Stimulated activated naive CD8-positive, alpha-beta T cell treated with anti-CD3 and anti-CD28 coated beads, Interleukin-15, amount 100 ng/mL, for 72 hours (primary cell): ENCODE measurements at regions not wholly inside any gene's neighbourhood (a gene's known extent, or its start where the extent isn't known, plus 50 kb on each side); places are given as distances from the start of the nearest gene placed in this dataset.
"Not testable (repeated sequence)": the region's sequence is repeated elsewhere in the genome, so short reads cannot be mapped to it uniquely, and the experiment has no call there.

Experiments
- ATAC-seq: fragments of 150-1000 bp; cut with Tn5 transposase; 2 replicates; pipeline ENCODE4 v1.10.0; 2021; ENCODE audit warnings: mild to moderate bottlenecking, moderate library complexity
- DNase-seq, 2 donors: peaks; one replicate each; pipeline ENCODE4 v3.0.0; 2021 to 2022
- H3K27ac Mint-ChIP-seq, 2 donors: one replicate each; pipeline ENCODE4 v1.8.0; 2022; ENCODE audit warnings: mild to moderate bottlenecking in 2 of 2, mixed read lengths in 2 of 2, moderate library complexity in 2 of 2
- H3K27me3 Mint-ChIP-seq: one replicate; pipeline ENCODE4 v1.8.0; 2022; ENCODE audit warnings: mixed read lengths
- H3K4me1 Mint-ChIP-seq: one replicate; pipeline ENCODE4 v1.8.0; 2022; ENCODE audit warnings: mild to moderate bottlenecking, mixed read lengths
- H3K4me3 Mint-ChIP-seq, 2 donors: one replicate each; pipeline ENCODE4 v1.8.0; 2022; ENCODE audit warnings: mild to moderate bottlenecking in 2 of 2, mixed read lengths in 2 of 2, moderate library complexity in 1 of 2
- H3K9me3 Mint-ChIP-seq, 2 donors: one replicate each; pipeline ENCODE4 v1.8.0; 2022; ENCODE audit warnings: mixed read lengths in 2 of 2

DNA sequence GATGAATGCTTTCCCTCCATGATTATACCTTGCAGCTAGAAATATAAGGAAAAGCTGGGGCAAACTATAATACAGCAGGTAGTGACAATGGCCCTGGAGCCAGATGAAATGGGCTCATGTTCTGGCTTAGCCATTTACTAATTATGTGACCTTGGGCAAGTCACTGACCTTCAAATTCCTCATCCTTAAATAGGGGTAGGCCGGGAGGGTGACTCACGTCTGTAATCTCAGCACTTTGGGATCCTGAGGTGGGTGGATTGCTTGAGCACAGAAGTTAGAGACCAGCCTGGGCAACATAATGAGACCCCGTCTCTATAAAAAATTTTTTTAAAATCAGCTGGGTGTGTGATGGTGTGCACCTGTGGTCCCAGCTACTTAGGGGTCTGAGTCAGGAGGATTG is 155.4 kb downstream of the C12orf75 start:
- Mint-ChIP-seq H3K9me3 (no peaks in the 10 kb centered on the region), H3K4me1 (no peaks in the 10 kb centered on the region), H3K27me3 (peaks cover 18% of the 10 kb centered on the region), H3K4me3 (no peak overlapping the region), H3K27ac (no peak overlapping the region)
- no peak for ATAC-seq
- DNase-seq = no peak

DNA sequence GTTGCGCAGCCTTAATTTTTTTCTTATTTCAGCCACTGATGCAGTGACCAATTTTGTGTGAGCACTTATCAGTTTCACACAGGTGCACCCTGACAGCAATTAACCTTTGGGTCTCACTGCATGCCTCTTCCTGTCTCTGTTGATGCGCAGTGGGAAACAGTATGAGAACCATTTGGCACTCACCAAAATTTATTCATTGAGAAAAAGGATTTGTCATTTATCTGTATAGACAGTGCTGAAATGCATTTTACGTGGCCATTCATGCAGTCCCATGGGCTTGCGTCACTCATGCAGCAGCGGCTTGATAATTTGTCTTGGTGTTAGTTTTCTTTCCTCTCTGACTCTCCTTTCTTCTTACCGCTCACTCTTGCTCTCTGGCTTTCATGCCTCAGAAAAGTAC is 157.5 kb downstream of the C12orf75 start:
- Mint-ChIP-seq H3K27ac (no peak overlapping the region), H3K4me3 (no peak overlapping the region), H3K27me3 (peaks cover 19% of the 10 kb centered on the region), H3K4me1 (no peaks in the 10 kb centered on the region), H3K9me3 (no peaks in the 10 kb centered on the region)
- no peak for ATAC-seq
- no peak for DNase-seq

DNA sequence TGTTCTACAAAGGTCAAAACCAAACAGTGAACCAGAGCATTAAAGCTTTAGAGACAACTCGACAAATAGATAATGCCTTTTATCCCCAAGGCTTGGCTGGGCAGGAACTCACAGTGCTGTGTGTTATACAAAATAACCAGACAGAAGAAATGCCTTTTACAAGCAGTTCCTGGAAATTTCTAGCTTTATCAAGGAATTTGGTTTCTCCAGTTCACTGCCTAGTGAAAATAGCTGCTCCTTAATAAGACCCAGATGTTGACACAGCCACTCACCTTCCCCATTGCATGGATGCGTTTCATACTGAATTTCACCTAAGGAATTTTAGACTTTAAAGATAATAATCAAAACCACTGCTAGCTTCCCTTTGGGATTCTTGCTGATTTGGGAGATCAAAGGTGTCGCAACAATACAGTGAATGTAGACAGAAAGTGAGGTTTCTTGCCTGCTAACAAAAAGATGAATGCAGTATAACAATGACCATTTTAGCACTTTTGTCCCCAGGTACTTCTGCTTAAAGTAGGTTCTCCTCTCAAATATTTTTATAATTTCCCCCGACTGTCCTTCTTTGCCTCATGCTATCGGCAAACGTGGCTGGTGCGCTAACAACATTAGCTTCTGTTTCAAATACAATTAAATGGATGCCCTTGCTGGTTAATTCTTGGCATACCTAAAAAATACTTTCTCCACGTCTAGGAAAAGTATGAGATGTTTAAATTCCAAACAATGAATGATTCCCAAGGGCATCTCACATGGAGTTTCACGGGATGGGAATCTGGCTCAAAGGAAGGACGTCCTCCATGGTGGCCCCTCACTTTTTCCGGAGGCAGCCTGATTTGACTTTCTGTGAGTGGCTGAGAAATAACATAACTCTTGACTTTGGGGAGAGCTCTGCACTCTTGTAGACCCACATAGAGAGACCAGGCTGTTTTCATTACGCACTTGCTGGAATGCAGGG is 162.4 kb downstream of the C12orf75 start:
- H3K9me3 Mint-ChIP-seq = peaks cover 7 to 13% of the 10 kb centered on the region in 2 donors
- H3K4me3 Mint-ChIP-seq = no peak overlapping the region
- DNase-seq (no peak), ATAC-seq (no peak)
- H3K4me1 Mint-ChIP-seq = no peaks in the 10 kb centered on the region
- no peak overlapping the region for H3K27ac Mint-ChIP-seq
- peaks cover 15% of the 10 kb centered on the region for H3K27me3 Mint-ChIP-seq

DNA sequence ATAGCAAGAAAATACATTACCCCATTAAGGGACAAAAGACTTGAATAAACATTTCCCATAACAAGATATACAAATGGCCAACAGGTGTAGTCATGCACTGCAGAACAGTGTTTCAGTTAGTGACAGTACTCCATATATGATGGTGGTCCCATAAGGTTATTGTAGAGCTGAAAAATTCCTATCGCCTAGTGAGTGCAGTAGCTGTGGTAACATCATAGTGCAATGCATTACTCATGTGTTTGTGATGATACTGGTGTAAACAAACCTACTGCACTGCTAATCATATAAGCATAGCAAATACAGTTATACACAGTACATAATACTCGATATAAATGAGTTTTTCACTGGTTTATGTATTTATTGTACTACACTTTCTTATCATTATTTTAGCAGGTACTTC is 168.7 kb downstream of the C12orf75 start:
- ATAC-seq (no peak), DNase-seq (no peak)
- peaks cover 17% of the 10 kb centered on the region for H3K27me3 Mint-ChIP-seq
- H3K4me3 Mint-ChIP-seq = no peak overlapping the region
- no peaks in the 10 kb centered on the region for H3K4me1 Mint-ChIP-seq
- H3K9me3 Mint-ChIP-seq = peaks cover 7 to 13% of the 10 kb centered on the region in 2 donors
- H3K27ac Mint-ChIP-seq = no peak overlapping the region

DNA sequence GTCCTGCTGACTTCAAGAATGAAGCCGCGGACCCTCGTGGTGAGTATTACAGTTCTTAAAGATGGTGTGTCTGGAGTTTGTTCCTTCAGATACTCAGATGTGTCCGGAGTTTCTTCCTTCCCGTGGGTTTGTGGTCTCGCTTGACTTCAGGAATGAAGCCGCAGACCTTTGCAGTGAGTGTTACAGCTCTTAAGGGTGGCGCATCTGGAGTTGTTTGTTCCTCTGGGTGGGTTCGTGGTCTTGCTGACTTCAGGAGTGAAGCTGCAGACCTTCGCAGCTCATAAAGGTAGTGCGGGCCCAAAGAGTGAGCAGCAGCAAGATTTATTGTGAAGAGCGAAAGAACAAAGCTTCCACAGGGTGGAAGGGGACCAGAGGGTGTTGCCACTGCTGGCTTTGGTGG is 170.2 kb downstream of the C12orf75 start:
- Mint-ChIP-seq H3K27me3 (peaks cover 17% of the 10 kb centered on the region), H3K9me3 (peaks cover 7 to 13% of the 10 kb centered on the region in 2 donors)

DNA sequence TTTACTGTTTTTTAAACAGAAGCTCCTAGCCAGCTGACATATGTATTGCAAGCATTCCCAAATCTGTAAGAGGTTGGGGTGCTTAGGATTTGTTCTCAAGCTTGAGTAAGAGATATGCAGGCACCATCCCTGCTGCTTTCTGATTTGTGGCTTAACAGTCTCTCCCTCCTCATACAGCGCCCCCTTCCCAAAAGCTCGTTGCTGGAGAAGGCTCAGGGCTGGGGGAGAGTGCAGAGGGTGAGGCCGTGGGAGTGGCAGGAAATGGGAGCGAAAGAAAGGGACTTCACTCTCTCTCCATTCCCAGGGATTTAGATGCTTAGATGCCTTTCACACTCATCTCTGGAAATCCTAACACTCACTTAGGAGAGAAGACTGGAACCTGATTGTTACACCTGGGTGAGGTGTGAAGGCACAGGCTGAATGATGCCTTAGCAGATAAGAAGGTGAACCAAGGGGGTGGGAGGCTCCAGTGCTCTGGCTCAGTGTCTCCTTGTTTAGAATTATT is 172.0 kb downstream of the C12orf75 start:
- H3K27ac Mint-ChIP-seq = no peak overlapping the region
- no peak for ATAC-seq
- no peaks in the 10 kb centered on the region for H3K4me1 Mint-ChIP-seq
- H3K27me3 Mint-ChIP-seq = peaks cover 18% of the 10 kb centered on the region
- no peak for DNase-seq
- H3K9me3 Mint-ChIP-seq = no peaks in the 10 kb centered on the region
- H3K4me3 Mint-ChIP-seq = no peak overlapping the region

More for the DNA sequence above, 170.2 kb downstream of the C12orf75 start:
- not testable (repeated sequence) for H3K4me1 Mint-ChIP-seq, DNase-seq, H3K27ac Mint-ChIP-seq, ATAC-seq, H3K4me3 Mint-ChIP-seq

DNA sequence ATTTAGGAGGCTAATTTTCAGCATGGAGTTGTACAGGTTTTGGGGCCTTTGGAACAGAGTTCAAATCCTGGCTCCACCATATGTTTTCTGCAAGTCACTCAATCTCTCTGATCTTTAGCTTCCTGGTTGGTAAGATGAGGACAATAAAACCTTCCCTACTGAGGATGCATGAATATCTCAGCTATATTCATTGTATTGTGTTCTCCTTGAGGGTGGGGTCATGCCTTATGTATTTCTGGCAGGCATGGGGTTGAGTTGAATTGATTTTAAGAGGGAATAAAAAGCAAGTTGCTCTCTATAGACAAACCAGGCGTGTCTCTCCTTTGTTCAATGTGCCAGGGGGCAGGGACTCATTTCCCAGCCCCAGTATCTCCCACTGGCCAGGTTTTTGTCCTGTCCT is 173.1 kb downstream of the C12orf75 start:
- H3K27me3 Mint-ChIP-seq = peaks cover 18% of the 10 kb centered on the region
- no peak overlapping the region for H3K4me3 Mint-ChIP-seq
- no peak for ATAC-seq
- H3K9me3 Mint-ChIP-seq = no peaks in the 10 kb centered on the region
- no peaks in the 10 kb centered on the region for H3K4me1 Mint-ChIP-seq
- DNase-seq = no peak
- no peak overlapping the region for H3K27ac Mint-ChIP-seq

DNA sequence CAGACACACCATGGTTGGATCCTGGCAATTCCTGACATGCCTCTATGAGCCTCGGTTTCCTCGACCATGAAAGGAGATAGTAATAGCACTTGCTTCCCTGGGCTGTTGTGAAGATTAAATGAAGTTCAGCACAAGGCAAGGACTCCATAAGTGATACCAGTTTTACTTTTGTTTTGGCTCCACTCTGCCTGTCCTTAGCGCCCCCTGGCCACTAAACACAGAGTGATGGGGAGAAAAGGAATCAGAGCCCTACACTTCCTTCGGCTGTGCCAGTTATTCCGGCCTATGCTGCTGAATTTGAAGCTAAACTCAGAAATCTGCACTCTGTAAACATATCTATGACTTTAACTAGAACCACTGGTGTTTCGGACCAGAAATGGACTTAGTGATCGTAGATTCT is 173.8 kb downstream of the C12orf75 start:
- Mint-ChIP-seq H3K4me1 (no peaks in the 10 kb centered on the region), H3K9me3 (no peaks in the 10 kb centered on the region), H3K27me3 (peaks cover 18% of the 10 kb centered on the region), H3K27ac (no peak overlapping the region), H3K4me3 (no peak overlapping the region)
- ATAC-seq = no peak
- DNase-seq = no peak

DNA sequence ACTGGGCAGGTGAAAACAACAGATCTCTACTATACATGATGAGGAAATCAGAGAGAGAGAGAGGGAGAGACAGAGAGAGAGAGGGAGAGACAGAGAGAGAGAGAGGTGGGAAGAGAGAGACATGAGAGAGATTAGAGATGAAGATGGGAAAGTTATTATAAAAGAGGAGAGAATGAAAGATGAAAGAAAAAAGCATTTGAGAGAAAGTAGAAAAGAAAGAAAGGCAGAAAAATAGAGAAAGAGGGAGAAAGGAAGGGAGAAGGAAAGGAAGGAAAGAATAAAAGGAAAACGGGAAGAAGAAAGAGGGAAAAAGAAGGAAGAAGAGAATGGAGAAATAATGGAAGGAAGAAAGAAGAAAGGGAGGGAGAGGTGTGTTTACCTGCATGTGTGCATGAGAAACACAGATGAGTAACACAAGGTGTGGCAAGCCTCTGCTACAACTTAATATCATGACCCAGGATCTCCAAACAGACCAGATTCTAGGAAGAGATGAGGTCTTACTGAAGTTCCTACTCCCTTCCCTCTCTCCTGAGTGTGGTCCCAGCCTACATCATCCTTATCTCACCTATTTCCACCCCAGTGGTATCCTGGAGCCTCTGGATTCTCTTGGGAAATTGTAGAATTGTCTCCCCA is 176.3 kb downstream of the C12orf75 start:
- H3K4me1 Mint-ChIP-seq = no peaks in the 10 kb centered on the region
- no peak overlapping the region for H3K27ac Mint-ChIP-seq
- DNase-seq = no peak
- ATAC-seq = no peak
- peaks cover 18% of the 10 kb centered on the region for H3K27me3 Mint-ChIP-seq
- no peak overlapping the region for H3K4me3 Mint-ChIP-seq
- no peaks in the 10 kb centered on the region for H3K9me3 Mint-ChIP-seq

DNA sequence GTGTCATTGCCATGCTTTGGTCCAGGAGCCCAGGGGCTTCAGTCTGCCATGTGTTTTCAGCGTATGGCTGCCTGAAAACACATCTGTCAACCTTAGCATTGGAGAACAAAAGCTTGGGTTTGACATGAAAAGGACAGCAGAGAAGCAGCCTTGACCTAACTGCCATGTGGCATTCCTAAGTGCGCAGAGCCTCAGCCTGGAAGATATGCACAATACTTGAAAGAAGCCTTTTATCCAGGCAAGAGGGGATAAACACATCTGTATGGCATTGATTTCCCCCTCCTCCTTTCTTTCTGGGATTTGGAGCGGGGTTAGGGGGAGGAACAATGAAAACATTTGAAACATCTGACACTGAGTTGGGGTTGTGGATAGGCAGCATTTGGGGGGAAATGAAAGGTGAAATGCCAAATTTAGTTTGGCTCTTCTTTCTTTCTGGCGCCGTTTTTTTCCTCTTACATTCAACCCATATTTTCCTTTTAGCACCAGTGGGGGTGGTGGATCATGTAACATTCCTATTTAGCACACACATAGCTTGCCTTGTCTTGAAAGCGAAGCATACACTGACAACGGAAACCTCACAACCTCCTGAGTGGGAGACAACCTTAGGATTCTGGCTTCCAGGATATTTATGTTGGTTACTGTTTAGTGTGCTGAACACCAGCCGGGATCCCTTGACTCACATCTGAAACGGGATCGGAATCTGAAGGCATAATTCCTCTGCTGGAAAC is 177.0 kb downstream of the C12orf75 start:
- H3K4me1 Mint-ChIP-seq = no peaks in the 10 kb centered on the region
- H3K4me3 Mint-ChIP-seq = no peak overlapping the region
- H3K27ac Mint-ChIP-seq = no peak overlapping the region
- no peak for DNase-seq
- ATAC-seq = no peak
- peaks cover 12% of the 10 kb centered on the region for H3K27me3 Mint-ChIP-seq
- no peaks in the 10 kb centered on the region for H3K9me3 Mint-ChIP-seq

DNA sequence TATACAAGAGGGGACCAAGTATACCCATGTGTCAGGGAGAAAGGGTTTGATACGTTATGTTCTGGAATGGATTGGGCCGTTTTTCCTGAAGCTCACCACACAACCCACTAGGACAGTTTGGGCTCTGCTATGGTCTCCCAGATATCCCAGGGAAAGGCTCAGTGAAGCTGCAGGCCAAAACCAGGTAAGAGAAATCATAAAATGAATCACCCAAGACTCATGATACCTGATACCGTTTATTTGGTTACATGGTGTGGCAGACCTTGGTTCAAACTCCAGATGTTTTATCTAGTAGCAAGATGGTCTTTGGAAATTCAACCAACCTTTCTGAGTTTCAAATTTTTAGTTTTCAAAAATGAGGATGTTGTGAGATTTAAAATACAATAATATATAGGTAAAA is 177.6 kb downstream of the C12orf75 start:
- H3K4me3 Mint-ChIP-seq = no peak overlapping the region
- no peaks in the 10 kb centered on the region for H3K9me3 Mint-ChIP-seq
- H3K27me3 Mint-ChIP-seq = peaks cover 9% of the 10 kb centered on the region
- ATAC-seq = no peak
- DNase-seq = no peak
- no peak overlapping the region for H3K27ac Mint-ChIP-seq
- H3K4me1 Mint-ChIP-seq = no peaks in the 10 kb centered on the region

DNA sequence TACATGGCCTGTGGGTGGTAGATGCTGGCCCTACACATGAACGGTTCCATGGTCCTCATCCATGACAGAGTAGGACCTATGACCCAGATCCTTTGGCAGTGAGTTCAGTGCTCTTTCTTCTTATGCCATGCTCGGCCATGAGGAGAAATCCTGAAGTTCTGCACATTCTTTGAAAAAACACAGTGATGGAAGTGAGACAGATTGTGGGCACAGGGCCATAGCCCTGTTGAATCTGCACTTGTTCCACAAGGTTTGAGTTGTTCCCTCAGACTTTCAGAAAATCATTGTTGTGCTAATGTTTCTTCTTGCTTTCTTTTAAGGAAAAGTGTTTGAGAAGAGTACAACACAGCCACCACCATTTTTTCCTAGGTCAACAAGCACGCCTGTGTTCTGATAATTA is 180.0 kb downstream of the C12orf75 start:
- H3K27me3 Mint-ChIP-seq = peaks cover 9% of the 10 kb centered on the region
- no peak for DNase-seq
- no peak for ATAC-seq
- no peaks in the 10 kb centered on the region for H3K4me1 Mint-ChIP-seq
- no peaks in the 10 kb centered on the region for H3K9me3 Mint-ChIP-seq
- H3K4me3 Mint-ChIP-seq = no peak overlapping the region
- no peak overlapping the region for H3K27ac Mint-ChIP-seq

DNA sequence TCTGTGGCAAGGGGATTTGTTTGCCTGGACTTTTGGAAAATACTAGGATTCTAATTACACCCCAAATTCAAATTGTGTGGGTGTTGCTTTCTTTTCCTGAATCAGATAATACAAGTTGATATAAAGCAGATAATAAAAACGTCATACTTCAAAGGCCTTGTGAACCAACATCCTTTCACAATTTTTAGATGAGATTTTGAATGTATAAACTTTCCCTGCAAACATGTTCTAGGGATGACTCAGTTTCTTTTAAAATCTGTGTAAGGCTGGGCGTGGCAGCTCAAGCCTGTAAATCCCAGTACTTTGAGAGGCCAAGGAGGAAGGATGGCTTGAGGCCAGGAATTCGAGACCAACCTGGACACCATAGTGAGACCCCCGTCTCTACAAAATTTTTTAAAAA is 182.4 kb downstream of the C12orf75 start:
- not testable (repeated sequence) for ATAC-seq, DNase-seq, H3K4me3 Mint-ChIP-seq, H3K9me3 Mint-ChIP-seq, H3K27ac Mint-ChIP-seq, H3K27me3 Mint-ChIP-seq, H3K4me1 Mint-ChIP-seq

DNA sequence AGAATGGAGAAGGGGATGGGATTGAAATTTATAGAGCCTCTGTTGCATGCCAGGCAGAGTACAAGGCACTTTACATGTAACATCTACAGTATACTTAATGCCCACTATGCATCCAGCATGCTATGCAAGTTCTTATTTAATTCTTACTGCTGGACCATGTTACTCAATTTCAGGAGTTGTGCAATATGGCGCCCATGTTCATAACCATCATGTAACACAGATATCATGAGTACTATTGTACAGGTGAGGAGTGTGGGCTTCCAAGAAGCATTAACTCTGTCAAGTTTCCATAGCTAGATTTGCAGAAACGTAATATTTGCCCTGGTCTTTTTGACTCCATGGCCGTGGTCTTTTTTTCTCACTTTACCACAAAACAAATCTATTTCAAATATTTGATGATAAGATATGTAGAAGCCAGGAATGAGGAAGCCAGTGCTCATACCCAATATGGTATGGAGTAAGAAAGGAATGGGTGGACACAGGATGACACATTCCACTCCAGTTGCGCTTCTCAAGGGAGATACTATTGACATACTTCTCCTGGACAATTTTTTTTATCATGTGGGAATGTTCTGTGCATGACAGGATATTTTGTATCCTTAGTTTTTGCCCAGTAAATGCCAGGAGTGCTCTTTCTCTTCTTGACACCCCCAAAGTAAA is 191.8 kb downstream of the C12orf75 start:
- DNase-seq (no peak), ATAC-seq (no peak)
- Mint-ChIP-seq H3K4me3 (no peak overlapping the region), H3K27me3 (peaks cover 26% of the 10 kb centered on the region), H3K27ac (no peak overlapping the region), H3K9me3 (no peaks in the 10 kb centered on the region), H3K4me1 (no peaks in the 10 kb centered on the region)
